ENCODE measurements at regions not wholly inside any gene's neighbourhood (a gene's known extent, or its start where the extent isn't known, plus 50 kb on each side); places are given as distances from the start of the nearest gene placed in this dataset.

- H3K27me3 ChIP-seq (ENCODE audit: control insufficient read depth, insufficient read depth, low read length), result no peaks in the 10 kb centered on the region
- H3K4me1 ChIP-seq (ENCODE audit: control insufficient read depth, low read depth, low read length), result no peaks in the 10 kb centered on the region
- H3K4me3 ChIP-seq (ENCODE audit: low read length), result no peak overlapping the region
- no peak overlapping the region for H3K9ac ChIP-seq (ENCODE audit: low read length)
- H3K27ac ChIP-seq (ENCODE audit: low read length), result no peak overlapping the region
- no peaks in the 10 kb centered on the region for H3K36me3 ChIP-seq (ENCODE audit: control insufficient read depth, low read depth, low read length)
- no peaks in the 10 kb centered on the region for H3K9me3 ChIP-seq (ENCODE audit: control insufficient read depth, low read depth, low read length)
Observed at GRCh38 chr2:19757586-19757985, 144.2 kb downstream of the TTC32 start.

- H3K9ac ChIP-seq (ENCODE audit: low read length), result no peak overlapping the region
- no peaks in the 10 kb centered on the region for H3K27me3 ChIP-seq (ENCODE audit: control insufficient read depth, insufficient read depth, low read length)
Observed at GRCh38 chr2:19754907-19755306, 146.9 kb downstream of the TTC32 start.

GRCh38 chr2:19753818-19754217 is 148.0 kb downstream of the TTC32 start:
- H3K4me3 ChIP-seq (ENCODE audit: low read length), result no peak overlapping the region
- no peaks in the 10 kb centered on the region for H3K9me3 ChIP-seq (ENCODE audit: control insufficient read depth, low read depth, low read length)
- H3K27ac ChIP-seq (ENCODE audit: low read length), result no peak overlapping the region
- no peaks in the 10 kb centered on the region for H3K4me1 ChIP-seq (ENCODE audit: control insufficient read depth, low read depth, low read length)
- no peak overlapping the region for H3K9ac ChIP-seq (ENCODE audit: low read length)
- H3K27me3 ChIP-seq (ENCODE audit: control insufficient read depth, insufficient read depth, low read length), result no peaks in the 10 kb centered on the region
- H3K36me3 ChIP-seq (ENCODE audit: control insufficient read depth, low read depth, low read length), result no peaks in the 10 kb centered on the region

More at GRCh38 chr2:19754907-19755306, 146.9 kb downstream of the TTC32 start:
- Histone ChIP-seq H3K36me3 (ENCODE audit: control insufficient read depth, low read depth, low read length) (no peaks in the 10 kb centered on the region), H3K27ac (ENCODE audit: low read length) (no peak overlapping the region), H3K4me1 (ENCODE audit: control insufficient read depth, low read depth, low read length) (no peaks in the 10 kb centered on the region), H3K4me3 (ENCODE audit: low read length) (no peak overlapping the region), H3K9me3 (ENCODE audit: control insufficient read depth, low read depth, low read length) (no peaks in the 10 kb centered on the region)

GRCh38 chr2:19753314-19753713 is 148.5 kb downstream of the TTC32 start:
- H3K27me3 ChIP-seq (ENCODE audit: control insufficient read depth, insufficient read depth, low read length), result no peaks in the 10 kb centered on the region
- no peak overlapping the region for H3K9ac ChIP-seq (ENCODE audit: low read length)
- H3K27ac ChIP-seq (ENCODE audit: low read length), result no peak overlapping the region
- no peaks in the 10 kb centered on the region for H3K9me3 ChIP-seq (ENCODE audit: control insufficient read depth, low read depth, low read length)
- no peaks in the 10 kb centered on the region for H3K36me3 ChIP-seq (ENCODE audit: control insufficient read depth, low read depth, low read length)
- no peaks in the 10 kb centered on the region for H3K4me1 ChIP-seq (ENCODE audit: control insufficient read depth, low read depth, low read length)
- no peak overlapping the region for H3K4me3 ChIP-seq (ENCODE audit: low read length)

GRCh38 chr2:19752500-19752899 is 149.3 kb downstream of the TTC32 start:
- no peaks in the 10 kb centered on the region for H3K36me3 ChIP-seq (ENCODE audit: control insufficient read depth, low read depth, low read length)
- no peak overlapping the region for H3K27ac ChIP-seq (ENCODE audit: low read length)
- H3K4me1 ChIP-seq (ENCODE audit: control insufficient read depth, low read depth, low read length), result no peaks in the 10 kb centered on the region
- H3K27me3 ChIP-seq (ENCODE audit: control insufficient read depth, insufficient read depth, low read length), result no peaks in the 10 kb centered on the region
- H3K4me3 ChIP-seq (ENCODE audit: low read length), result no peak overlapping the region
- H3K9ac ChIP-seq (ENCODE audit: low read length), result no peak overlapping the region
- no peaks in the 10 kb centered on the region for H3K9me3 ChIP-seq (ENCODE audit: control insufficient read depth, low read depth, low read length)

- H3K27ac ChIP-seq (ENCODE audit: low read length), result no peak overlapping the region
- no peak overlapping the region for H3K4me3 ChIP-seq (ENCODE audit: low read length)
- no peaks in the 10 kb centered on the region for H3K4me1 ChIP-seq (ENCODE audit: control insufficient read depth, low read depth, low read length)
- H3K9me3 ChIP-seq (ENCODE audit: control insufficient read depth, low read depth, low read length), result no peaks in the 10 kb centered on the region
- no peaks in the 10 kb centered on the region for H3K27me3 ChIP-seq (ENCODE audit: control insufficient read depth, insufficient read depth, low read length)
- H3K36me3 ChIP-seq (ENCODE audit: control insufficient read depth, low read depth, low read length), result no peaks in the 10 kb centered on the region
- no peak overlapping the region for H3K9ac ChIP-seq (ENCODE audit: low read length)
Observed at GRCh38 chr2:19751631-19752030, 150.2 kb downstream of the TTC32 start.

- H3K9ac ChIP-seq (ENCODE audit: low read length), result no peak overlapping the region
- H3K36me3 ChIP-seq (ENCODE audit: control insufficient read depth, low read depth, low read length), result no peaks in the 10 kb centered on the region
- H3K9me3 ChIP-seq (ENCODE audit: control insufficient read depth, low read depth, low read length), result no peaks in the 10 kb centered on the region
- no peaks in the 10 kb centered on the region for H3K4me1 ChIP-seq (ENCODE audit: control insufficient read depth, low read depth, low read length)
- H3K27me3 ChIP-seq (ENCODE audit: control insufficient read depth, insufficient read depth, low read length), result no peaks in the 10 kb centered on the region
- H3K4me3 ChIP-seq (ENCODE audit: low read length), result no peak overlapping the region
- no peak overlapping the region for H3K27ac ChIP-seq (ENCODE audit: low read length)
Observed at GRCh38 chr2:19750136-19750535, 151.6 kb downstream of the TTC32 start.

- H3K9me3 ChIP-seq (ENCODE audit: control insufficient read depth, low read depth, low read length), result no peaks in the 10 kb centered on the region
- H3K4me1 ChIP-seq (ENCODE audit: control insufficient read depth, low read depth, low read length), result no peaks in the 10 kb centered on the region
- H3K4me3 ChIP-seq (ENCODE audit: low read length), result no peak overlapping the region
- no peaks in the 10 kb centered on the region for H3K27me3 ChIP-seq (ENCODE audit: control insufficient read depth, insufficient read depth, low read length)
- no peak overlapping the region for H3K9ac ChIP-seq (ENCODE audit: low read length)
- no peaks in the 10 kb centered on the region for H3K36me3 ChIP-seq (ENCODE audit: control insufficient read depth, low read depth, low read length)
- no peak overlapping the region for H3K27ac ChIP-seq (ENCODE audit: low read length)
Observed at GRCh38 chr2:19749507-19749836, 152.3 kb downstream of the TTC32 start.

GRCh38 chr2:19748711-19749506 is 152.9 kb downstream of the TTC32 start:
- H3K27me3 ChIP-seq (ENCODE audit: control insufficient read depth, insufficient read depth, low read length), result no peaks in the 10 kb centered on the region
- no peaks in the 10 kb centered on the region for H3K36me3 ChIP-seq (ENCODE audit: control insufficient read depth, low read depth, low read length)
- no peaks in the 10 kb centered on the region for H3K4me1 ChIP-seq (ENCODE audit: control insufficient read depth, low read depth, low read length)
- no peak overlapping the region for H3K9ac ChIP-seq (ENCODE audit: low read length)
- H3K9me3 ChIP-seq (ENCODE audit: control insufficient read depth, low read depth, low read length), result no peaks in the 10 kb centered on the region
- H3K4me3 ChIP-seq (ENCODE audit: low read length), result no peak overlapping the region
- no peak overlapping the region for H3K27ac ChIP-seq (ENCODE audit: low read length)

GRCh38 chr2:19748073-19748375 is 153.8 kb downstream of the TTC32 start:
- no peaks in the 10 kb centered on the region for H3K36me3 ChIP-seq (ENCODE audit: control insufficient read depth, low read depth, low read length)
- H3K9me3 ChIP-seq (ENCODE audit: control insufficient read depth, low read depth, low read length), result no peaks in the 10 kb centered on the region
- no peak overlapping the region for H3K27ac ChIP-seq (ENCODE audit: low read length)
- H3K27me3 ChIP-seq (ENCODE audit: control insufficient read depth, insufficient read depth, low read length), result no peaks in the 10 kb centered on the region
- no peak overlapping the region for H3K4me3 ChIP-seq (ENCODE audit: low read length)
- H3K4me1 ChIP-seq (ENCODE audit: control insufficient read depth, low read depth, low read length), result no peaks in the 10 kb centered on the region
- no peak overlapping the region for H3K9ac ChIP-seq (ENCODE audit: low read length)

GRCh38 chr2:19747310-19748072 is 154.3 kb downstream of the TTC32 start:
- Histone ChIP-seq H3K4me1 (ENCODE audit: control insufficient read depth, low read depth, low read length) (no peaks in the 10 kb centered on the region), H3K27me3 (ENCODE audit: control insufficient read depth, insufficient read depth, low read length) (no peaks in the 10 kb centered on the region), H3K9me3 (ENCODE audit: control insufficient read depth, low read depth, low read length) (no peaks in the 10 kb centered on the region), H3K9ac (ENCODE audit: low read length) (no peak overlapping the region), H3K4me3 (ENCODE audit: low read length) (no peak overlapping the region), H3K36me3 (ENCODE audit: control insufficient read depth, low read depth, low read length) (no peaks in the 10 kb centered on the region), H3K27ac (ENCODE audit: low read length) (no peak overlapping the region)

Measured in iPS-18a (cell line).